ENCODE measurements at regions not wholly inside any gene's neighbourhood (a gene's known extent, or its start where the extent isn't known, plus 50 kb on each side); places are given as distances from the start of the nearest gene placed in this dataset.

DNA sequence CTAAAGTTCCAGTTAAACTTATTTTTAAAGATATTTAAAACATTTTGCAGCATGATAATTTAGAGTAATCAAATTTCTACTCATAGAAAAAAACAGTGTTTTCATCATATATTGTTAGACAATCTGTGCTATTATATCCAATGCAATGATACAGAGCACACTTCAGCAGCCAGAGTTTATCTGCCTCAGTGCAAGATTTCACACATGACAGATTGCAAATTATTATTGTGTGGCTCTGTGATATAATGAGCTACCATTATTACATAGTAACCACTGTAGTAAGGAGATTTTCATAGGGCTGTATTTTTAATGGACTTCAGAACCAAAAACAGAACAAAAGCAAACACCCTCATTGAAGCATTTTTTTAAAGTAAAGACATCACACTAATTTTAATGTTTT lies 762.4 kb downstream of the DSC3 start:
- TF ChIP-seq, protein P1, sequence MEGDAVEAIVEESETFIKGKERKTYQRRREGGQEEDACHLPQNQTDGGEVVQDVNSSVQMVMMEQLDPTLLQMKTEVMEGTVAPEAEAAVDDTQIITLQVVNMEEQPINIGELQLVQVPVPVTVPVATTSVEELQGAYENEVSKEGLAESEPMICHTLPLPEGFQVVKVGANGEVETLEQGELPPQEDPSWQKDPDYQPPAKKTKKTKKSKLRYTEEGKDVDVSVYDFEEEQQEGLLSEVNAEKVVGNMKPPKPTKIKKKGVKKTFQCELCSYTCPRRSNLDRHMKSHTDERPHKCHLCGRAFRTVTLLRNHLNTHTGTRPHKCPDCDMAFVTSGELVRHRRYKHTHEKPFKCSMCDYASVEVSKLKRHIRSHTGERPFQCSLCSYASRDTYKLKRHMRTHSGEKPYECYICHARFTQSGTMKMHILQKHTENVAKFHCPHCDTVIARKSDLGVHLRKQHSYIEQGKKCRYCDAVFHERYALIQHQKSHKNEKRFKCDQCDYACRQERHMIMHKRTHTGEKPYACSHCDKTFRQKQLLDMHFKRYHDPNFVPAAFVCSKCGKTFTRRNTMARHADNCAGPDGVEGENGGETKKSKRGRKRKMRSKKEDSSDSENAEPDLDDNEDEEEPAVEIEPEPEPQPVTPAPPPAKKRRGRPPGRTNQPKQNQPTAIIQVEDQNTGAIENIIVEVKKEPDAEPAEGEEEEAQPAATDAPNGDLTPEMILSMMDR (IDR thresholded peaks at IDR 0.05) = no peak
- TF ChIP-seq POLR2A (IDR thresholded peaks at IDR 0.05) = no peak
- no peak for TF ChIP-seq EP300 (IDR thresholded peaks at IDR 0.05)
- TF ChIP-seq POLR2AphosphoS5 (IDR thresholded peaks at IDR 0.05) = no peak
